RPMI7951 (cell line): ENCODE measurements at regions not wholly inside any gene's neighbourhood (a gene's known extent, or its start where the extent isn't known, plus 50 kb on each side); places are given as distances from the start of the nearest gene placed in this dataset.
"Not testable (repeated sequence)": the region's sequence is repeated elsewhere in the genome, so short reads cannot be mapped to it uniquely, and the experiment has no call there.

ENCODE experiments used
- DNase-seq: peaks from one replicate; pipeline ENCODE4 v3.0.0-alpha.2; 2012; ENCODE audit warnings: low read depth

- DNase-seq, result no peak
These were observed 254.7 kb upstream of the CDH11 start for GRCh38 chr16:65376601-65377000.

- DNase-seq, result peak; percentile 59
These were observed 253.8 kb upstream of the CDH11 start for GRCh38 chr16:65375651-65376050.

- no peak for DNase-seq
These were observed 251.2 kb upstream of the CDH11 start for GRCh38 chr16:65373097-65373496.

DNA sequence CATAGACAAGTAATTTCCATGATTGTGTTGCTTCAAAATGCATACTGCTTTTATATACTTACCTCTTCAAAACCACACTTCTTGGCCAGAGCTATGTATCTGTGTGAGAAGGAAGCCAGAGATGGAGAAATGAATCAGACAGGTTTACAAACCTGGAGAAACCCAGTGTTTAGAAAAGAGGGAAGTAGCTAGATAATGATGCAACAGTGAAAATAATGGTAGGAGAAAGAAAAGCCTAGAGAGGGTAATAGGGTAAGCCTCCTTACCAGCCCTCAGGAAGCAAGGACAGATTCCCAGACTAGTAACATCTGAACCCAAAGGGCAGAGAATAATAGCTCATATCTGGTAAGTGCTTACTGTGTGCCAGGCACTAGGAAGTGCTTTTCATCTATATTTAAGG is 250.3 kb upstream of the CDH11 start:
- DNase-seq, result no peak

DNA sequence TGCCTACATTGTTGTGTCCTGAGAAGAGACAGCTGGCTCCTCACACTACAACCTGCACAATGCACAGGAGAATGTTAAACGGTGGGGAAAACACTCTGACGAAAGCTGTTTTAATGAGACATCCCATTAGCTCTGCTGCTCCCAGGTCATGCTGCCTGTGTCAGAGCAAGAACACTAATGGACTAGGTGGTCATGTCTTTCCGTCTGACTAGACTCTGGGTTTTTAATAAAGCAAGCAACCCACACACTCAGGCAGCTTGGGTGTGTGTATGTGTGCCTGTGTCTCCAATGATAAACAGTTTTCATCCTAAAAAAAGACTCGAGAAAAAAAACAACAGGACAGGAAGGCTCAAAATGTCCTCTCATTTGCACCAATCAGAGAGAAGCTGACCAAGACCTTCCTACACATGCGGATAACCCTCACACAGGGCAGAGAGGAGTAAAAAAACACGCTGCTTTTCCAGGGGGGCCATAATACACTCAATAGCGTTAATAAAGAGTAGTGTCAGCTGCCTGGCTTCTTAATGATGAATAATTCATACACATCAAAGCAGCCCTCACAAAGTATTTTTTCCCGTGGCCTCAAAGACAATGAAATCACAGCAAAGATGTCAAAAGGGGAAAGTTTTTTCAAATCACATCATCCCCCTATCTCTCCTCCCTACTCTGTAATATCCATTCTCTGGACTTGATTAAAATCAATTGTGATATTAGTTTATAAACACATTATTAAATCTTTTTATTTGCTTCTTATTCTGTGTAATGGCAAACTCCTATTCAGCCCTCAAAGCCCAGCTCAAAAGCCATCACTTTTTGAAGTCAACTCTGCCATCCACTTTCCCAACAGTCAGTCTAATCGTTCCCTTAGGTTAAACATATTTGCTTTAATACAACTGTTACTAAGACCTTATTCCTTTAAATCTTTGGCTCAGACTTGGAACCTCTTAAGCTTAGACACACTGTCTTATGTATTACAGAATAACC is 244.2 kb upstream of the CDH11 start:
- no peak for DNase-seq

DNA sequence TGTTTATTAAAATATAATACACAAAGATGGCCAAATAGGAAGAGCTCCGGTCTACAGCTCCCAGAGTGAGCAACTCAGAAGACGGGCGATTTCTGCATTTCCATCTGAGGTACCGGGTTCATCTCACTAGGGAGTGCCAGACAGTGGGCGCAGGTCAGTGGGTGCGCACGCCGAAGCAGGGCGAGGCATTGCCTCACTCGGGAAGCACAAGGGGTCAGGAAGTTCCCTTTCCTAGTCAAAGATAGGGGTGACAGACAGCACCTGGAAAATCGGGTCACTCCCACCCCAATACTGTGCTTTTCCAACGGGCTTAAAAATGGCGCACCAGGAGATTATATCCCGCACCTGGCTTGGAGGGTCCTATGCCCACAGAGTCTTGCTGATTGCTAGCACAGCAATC is 234.9 kb upstream of the CDH11 start:
- DNase-seq, result not testable (repeated sequence)

DNA sequence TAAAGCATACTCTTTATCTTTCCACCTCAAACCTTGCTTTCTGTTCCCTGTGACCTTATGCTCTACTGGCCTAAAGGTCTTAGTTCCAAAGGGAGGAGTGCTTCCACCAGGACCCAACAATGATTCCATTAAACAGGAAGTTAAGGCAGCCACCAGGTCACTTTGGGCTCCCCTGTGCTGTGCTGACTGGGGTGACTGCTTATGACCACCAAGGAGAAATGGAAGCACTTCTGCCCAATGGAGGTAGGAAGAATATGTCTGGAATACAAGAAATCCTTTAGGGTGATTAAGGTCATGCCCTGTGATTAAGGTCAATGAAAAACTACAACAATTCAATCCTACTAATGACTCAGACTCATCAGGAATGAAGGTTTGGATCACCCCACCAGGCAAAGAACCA is 233.8 kb upstream of the CDH11 start:
- DNase-seq, result no peak

DNA sequence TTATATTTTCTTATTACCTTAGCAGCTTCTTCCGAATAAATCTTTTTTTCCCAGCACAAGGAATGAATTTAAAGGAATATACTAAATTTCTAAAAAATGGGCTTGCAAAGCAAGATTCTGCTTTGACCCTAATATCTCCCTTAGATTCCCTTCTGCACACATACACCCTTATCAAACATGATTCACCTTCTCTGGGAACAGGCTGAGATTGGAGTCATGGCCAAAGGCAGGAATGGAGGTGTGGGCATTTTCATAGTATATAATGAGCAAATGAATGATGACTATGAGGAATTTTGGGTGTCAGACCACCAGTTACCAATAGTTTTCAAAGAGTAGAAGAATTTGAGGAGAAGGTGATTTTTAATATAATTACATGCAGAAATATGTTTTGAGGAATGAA is 231.3 kb upstream of the CDH11 start:
- no peak for DNase-seq

DNA sequence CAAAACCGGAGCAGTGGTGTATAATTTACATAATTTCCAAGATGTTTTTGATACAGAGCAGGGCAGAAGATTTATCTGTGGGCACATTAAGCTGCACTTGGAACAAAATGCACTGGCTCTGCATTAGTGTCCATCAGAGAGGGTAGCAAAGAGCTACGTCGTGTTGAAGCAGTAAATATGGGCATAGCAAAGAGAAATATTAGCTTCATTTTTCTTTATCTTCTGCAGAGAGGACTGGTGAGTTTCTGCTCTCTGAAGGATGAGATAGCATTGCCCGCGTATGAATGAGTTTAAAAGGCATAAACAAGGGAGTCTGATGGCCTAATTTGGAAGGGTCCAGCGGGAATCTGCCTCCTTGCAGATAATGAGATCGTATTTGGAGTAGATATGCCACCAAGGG is 227.8 kb upstream of the CDH11 start:
- DNase-seq, result no peak

- peak; percentile 14 for DNase-seq
These were observed 221.7 kb upstream of the CDH11 start for GRCh38 chr16:65343556-65343955.

GRCh38 chr16:65342231-65342866 is 220.5 kb upstream of the CDH11 start:
- DNase-seq, result peak; percentile 47

GRCh38 chr16:65339062-65339461 is 217.2 kb upstream of the CDH11 start:
- no peak for DNase-seq

GRCh38 chr16:65336160-65336559 is 214.3 kb upstream of the CDH11 start:
- peak; percentile 64 for DNase-seq

GRCh38 chr16:65334081-65334480 is 212.2 kb upstream of the CDH11 start:
- DNase-seq, result no peak

GRCh38 chr16:65333283-65333682 is 211.4 kb upstream of the CDH11 start:
- no peak for DNase-seq

DNA sequence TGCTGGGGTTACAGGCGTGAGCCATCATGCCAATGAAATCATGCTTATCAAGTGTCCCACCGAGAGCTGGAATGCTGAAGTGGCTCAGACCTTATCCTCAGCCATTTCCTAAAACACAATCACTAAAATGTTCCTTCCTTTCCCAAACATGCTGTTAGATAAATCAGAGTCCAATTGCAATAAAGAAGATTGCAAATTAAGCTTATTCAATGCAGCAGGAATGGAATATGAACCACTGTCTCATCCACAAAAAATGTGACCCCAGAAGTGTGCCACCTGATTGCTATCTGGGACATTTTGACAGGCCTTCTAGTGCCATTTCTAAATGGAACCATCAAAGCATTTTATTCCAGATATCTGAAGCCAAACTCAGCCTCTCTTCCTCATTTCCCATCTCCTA is 205.5 kb upstream of the CDH11 start:
- DNase-seq, result no peak

- no peak for DNase-seq
These were observed 201.9 kb upstream of the CDH11 start for GRCh38 chr16:65323655-65324237.

DNA sequence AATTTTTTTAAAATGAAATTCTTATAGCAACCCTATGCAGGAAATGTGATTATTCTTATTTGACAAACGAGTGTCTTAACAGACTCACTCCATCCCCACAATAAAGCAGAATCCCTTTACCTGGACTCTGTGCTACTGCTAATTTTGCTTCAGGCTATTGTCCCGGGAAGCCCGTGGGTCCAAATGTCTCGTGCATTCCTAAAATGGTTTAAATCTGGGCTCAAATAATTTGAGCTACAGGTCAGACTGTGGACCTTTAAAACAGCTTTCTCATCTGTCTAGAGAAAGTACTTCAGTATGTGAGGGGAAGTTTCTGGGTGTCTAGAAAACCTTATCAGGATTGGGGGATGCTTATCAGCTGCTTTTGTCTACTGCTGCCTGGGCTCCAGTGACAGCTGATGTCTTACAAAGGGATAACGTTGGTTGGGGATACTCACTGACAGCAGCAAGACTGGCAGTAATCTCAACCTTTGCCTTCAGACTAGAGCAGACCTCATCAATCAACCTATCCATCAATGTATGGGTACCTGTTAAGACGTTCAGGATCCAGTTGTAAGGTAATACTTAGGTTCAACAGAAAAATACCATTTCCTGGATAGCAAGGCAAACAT is 197.9 kb upstream of the CDH11 start:
- no peak for DNase-seq

DNA sequence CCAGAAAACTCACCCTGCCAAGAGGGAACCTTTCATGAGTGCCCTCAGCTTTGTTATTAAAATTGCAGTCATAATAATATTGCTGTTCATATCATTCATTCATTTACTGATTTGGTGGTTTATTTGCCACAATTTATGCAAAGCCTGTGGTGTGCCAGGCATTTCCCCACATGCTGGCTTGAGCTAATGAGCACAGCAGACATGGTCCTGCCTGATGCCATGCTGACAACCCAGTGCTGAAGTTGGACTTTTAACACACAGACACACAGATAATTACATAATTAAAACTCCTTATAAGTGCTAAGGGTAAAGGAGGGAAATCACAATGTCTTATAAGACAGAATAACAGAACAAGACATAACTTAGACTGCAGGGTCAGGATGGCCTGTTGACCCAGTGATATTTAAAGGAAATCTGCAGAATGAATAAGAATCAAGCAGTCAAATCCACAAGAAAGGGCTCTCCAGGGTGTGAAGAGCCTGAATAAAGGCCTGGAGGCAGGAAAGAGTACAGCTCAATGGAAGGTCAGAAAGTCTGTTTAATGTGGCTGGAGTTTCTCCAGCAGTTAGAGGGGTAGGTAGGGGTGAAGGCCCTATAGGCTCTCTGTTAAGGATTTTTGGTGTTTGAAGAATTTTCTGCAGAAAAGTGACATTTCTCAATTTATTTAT is 196.9 kb upstream of the CDH11 start:
- no peak for DNase-seq

DNA sequence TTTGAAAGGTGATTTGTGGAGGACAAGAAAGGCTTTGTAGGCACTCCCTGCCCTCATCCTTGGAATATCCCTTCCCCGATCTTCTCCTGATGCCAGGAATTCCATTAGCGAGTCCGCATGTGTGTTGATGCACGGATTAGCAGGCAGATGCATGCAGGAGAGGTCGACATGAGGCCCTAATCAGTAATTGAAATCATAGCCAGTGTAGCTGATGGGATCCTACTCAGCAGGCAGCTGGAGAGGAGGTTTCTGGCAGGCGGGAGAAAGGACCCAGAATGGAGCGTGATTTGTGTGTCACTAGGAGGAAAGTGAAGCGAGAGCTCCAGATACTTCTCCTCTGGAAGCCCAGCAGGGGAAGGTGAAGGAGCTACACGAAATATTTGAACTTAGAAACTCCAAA is 196.3 kb upstream of the CDH11 start:
- no peak for DNase-seq

DNA sequence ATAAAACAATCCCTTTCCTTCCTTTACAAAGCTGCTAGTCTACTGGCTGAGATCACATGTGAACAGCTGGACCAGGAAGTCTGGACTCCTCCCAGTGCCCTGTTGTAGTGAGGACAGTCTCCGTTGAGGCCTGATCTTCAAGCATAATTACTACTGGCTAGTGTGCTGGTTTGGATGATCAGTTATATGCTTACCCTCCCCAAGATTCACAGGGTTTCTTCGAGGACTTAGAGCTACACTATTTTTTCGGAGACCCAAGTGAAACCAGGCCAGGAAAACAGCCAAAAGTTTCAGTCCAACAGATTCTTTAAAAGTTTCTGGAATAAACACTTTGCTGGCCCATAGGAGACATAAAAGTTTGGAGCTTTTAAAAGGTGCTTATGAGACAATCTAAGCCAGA is 194.9 kb upstream of the CDH11 start:
- no peak for DNase-seq
